GM10248 (cell line): ENCODE measurements at regions not wholly inside any gene's neighbourhood (a gene's known extent, or its start where the extent isn't known, plus 50 kb on each side); places are given as distances from the start of the nearest gene placed in this dataset.

ENCODE experiments used
- CTCF ChIA-PET: fragments of 300-600 bp; sonication (Branson Sonifier 250); formaldehyde crosslinking; extraction: SDS; loops from one replicate; lab custom pipeline; 2021; ENCODE audit warnings: antibody characterized with exemption; lab: Yijun Ruan, JAX
- POLR2A ChIA-PET: fragments of 350-650 bp; sonication (Branson Sonifier 250); formaldehyde crosslinking; extraction: SDS; loops from one replicate; lab custom pipeline; 2020; ENCODE audit warnings: antibody characterized with exemption; lab: Yijun Ruan, JAX
- DNase-seq: peaks from one replicate; pipeline ENCODE4 v3.0.0; 2012; ENCODE audit errors: extremely low spot score
- TF ChIP-seq, protein P1 (sequence below): IDR thresholded peaks from 2 replicates; pipeline ENCODE4 v1.5.1; 2012; ENCODE audit warnings: mild to moderate bottlenecking, low read depth; ENCODE audit errors: extremely low read depth, missing control alignments, control extremely low read depth

DNA sequence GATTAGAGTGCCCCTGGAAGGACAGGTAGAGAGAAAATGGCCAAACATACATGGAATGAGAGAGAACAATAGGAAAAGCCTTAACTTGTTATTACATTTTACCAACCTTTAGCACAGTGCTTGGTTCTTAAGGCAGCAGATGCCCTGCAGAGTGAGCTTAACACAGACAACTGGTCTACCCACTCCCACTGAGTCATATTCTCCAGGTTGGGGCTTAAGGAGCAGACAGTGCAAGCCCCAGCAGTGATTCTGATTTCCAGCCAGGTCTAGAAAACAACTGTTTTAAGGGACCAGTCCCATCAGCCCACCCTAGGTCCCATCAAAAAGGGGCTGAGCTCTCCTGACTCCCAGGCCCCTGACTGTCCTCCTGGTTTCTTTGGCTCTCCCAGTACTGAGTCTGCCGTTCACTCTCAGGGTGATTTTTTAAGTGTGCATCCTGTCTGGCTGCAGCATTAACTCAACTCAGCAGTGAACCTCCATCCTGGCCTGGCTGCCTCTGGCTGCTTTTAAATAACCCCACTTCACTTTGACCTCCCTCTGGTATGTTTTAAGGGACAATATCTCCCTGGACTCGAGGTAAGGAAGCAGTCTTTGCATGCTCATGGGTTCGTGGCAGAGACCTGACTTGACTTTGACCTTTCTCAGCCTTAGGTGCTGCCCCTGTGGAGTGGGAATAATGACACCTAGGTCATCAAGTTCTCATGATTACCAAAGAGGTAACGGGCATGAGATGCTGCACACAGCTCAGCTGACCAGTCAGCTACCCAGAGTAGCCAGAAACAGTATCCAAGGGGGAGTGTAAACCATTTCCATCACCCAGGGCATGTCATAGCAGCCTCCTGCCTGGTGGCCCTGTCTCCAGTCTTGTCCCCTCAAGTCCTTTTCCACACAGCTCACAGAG is 210.7 kb upstream of the PWP1 start:
- POLR2A ChIA-PET: interaction anchor here (0.5 kb wide), 1 partner anchor 1200 kb away, joined by 3 read pairs; no protein-coding TSS in a partner anchor
- TF ChIP-seq, protein P1, sequence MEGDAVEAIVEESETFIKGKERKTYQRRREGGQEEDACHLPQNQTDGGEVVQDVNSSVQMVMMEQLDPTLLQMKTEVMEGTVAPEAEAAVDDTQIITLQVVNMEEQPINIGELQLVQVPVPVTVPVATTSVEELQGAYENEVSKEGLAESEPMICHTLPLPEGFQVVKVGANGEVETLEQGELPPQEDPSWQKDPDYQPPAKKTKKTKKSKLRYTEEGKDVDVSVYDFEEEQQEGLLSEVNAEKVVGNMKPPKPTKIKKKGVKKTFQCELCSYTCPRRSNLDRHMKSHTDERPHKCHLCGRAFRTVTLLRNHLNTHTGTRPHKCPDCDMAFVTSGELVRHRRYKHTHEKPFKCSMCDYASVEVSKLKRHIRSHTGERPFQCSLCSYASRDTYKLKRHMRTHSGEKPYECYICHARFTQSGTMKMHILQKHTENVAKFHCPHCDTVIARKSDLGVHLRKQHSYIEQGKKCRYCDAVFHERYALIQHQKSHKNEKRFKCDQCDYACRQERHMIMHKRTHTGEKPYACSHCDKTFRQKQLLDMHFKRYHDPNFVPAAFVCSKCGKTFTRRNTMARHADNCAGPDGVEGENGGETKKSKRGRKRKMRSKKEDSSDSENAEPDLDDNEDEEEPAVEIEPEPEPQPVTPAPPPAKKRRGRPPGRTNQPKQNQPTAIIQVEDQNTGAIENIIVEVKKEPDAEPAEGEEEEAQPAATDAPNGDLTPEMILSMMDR: no peak
- CTCF ChIA-PET: no interaction called here
- no peak for DNase-seq

DNA sequence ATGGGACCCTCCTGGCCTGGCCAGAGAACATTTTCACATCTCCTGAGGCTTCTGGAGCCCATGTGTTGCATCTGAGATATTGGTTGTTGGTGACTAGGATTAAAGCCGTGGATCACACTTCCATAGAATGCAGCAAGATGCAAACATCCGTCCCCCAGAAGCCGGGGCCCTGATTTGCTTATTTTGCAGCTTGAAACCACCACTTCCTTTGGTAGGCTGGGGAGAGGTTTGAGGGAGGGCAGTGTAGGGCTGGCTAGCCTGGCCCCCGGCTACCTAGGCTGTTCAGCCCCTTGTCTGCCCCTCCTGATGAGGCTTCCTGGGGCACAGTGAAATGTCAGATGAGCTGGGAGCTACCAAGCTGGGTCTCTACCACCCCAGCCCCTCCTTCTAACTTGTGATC is 209.7 kb upstream of the PWP1 start:
- POLR2A ChIA-PET: interaction anchor here (0.5 kb wide), 1 partner anchor 1201 kb away, joined by 3 read pairs; no protein-coding TSS in a partner anchor
- CTCF ChIA-PET: interaction anchor here (1.3 kb wide), 1 partner anchor 10 kb away, joined by 3 read pairs; no protein-coding TSS in a partner anchor

DNA sequence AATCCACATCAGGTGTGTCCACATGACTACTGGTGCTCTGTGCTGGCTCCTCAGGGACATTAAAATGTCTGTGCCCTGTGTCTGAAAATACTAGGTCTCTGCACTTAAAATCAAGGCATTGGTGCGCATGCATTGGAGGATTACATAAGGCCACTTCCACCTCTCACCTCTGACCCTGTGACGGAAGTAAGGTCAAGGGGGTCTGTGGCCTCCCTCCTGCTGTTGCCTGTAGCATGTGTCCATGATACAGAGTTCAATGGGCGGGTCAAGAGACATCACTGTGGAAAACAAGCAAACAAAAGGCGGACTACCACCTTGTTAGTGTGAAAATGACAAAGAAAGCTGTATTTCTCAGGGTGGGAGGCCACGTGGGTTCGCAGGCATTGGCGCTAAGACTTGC is 208.6 kb upstream of the PWP1 start:
- no peak for DNase-seq
- POLR2A ChIA-PET: no interaction called here
- CTCF ChIA-PET: interaction anchor here (1.3 kb wide), 1 partner anchor 9 kb away, joined by 3 read pairs; no protein-coding TSS in a partner anchor
- TF ChIP-seq, protein P1: no peak

More for the DNA sequence above, 209.7 kb upstream of the PWP1 start:
- TF ChIP-seq, protein P1: no peak
- DNase-seq: no peak

DNA sequence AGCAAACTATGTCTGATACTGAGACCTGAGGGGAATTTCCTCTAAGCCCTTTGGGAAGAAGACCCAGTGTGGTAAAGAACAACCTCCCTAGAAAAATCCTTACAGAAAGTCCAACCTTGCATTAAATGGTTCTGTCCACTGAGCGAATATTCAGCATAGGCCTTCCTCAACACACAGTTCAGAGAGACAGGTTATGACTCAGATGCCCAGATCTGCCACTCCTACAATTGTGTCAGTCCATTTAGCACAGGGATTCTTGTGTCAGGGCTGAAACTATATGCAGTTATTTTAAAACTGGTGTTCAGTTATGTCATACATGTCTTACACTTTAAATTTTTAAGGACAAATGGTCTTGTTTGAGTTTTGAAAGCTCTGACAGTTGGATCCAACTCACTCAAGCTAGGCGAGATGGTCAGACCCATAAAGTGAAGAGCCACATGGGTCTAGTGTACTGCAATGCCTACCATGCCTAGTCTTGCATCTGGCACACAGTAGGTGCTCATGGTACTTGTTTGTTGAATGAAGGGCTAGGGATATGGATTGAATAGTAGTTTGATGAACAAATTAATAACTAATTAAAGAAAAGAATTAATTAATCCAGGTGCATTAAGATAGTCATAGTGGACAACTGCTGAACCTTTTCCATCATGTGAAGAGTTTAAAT is 207.5 kb upstream of the PWP1 start:
- CTCF ChIA-PET: no interaction called here
- POLR2A ChIA-PET: no interaction called here
- TF ChIP-seq, protein P1: no peak
- DNase-seq: no peak

DNA sequence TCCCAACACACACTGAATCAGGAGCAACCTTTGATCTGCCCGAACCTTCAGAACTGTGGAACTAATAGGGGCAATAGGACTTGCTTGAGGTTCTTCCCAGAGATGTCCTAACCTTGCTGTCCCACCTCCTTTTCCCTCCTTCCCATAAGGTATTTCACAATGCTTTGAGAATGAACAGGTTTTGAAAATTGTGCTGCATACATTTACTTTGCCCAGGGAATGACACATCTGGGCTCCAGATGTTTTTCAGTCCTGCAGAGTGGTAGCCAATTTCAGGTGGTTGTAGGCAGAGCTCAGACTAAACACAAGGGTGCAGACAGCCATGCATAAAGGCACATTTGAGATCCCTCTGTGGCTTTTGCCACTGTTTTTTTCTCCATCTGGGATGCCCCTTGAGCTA is 206.7 kb upstream of the PWP1 start:
- CTCF ChIA-PET: no interaction called here
- no peak for DNase-seq
- POLR2A ChIA-PET: no interaction called here
- TF ChIP-seq, protein P1: no peak

DNA sequence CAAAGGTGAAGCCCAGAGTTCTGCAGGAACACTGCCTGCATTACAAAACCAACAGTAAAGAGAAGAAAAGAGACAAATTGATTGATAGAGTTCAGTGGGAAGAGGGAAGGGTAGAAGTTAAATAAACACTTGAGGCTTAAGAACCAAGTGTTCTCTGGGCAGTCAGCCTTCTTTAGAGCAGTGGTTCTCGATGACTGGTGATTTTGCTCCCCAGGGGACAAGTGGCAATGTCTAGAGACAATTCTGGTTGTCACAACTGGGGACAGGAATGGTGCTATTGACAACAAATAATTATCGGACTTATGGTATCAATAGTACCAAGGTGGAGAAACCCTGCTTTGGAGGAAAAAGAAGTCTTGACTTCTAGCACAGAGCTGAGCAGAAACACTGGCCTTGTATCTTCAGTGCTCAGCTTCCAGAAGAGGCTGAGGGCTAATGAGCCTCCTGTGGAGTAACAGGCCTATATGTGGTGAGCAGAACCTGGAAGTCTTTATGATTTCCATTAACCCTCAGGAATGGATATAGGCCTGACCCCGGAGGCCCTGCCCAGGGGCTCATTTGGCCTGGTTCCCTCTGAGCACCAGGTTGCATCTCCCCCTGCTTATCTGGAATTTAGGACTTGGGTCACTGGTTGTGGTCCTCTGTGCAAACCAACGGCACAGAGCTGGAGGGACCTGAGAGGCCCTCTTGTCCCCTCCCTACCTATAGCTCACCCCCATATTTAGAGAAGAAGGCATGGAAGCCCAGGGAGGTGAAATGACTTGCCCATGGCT is 204.6 kb upstream of the PWP1 start:
- no peak for DNase-seq
- ChIA-PET CTCF (interaction anchor here (1.4 kb wide), 1 partner anchor 9 kb away, joined by 5 read pairs; no protein-coding TSS in a partner anchor), POLR2A (no interaction called here)
- TF ChIP-seq, protein P1: no peak
